HCT116 (cell line): ENCODE measurements at regions not wholly inside any gene's neighbourhood (a gene's known extent, or its start where the extent isn't known, plus 50 kb on each side); places are given as distances from the start of the nearest gene placed in this dataset.

ENCODE experiments used
- ATAC-seq: fragments of 200-7000 bp; cut with Tn5 transposase; 2 replicates; pipeline ENCODE4 v1.9.1; 2020; ENCODE audit warnings: mild to moderate bottlenecking, moderate library complexity
- BruUV-seq: library from RNA; stranded (reverse); fragments of 400-500 nt; replicated peaks from 2 replicates; lab custom pipeline; 2021; lab: Mats Ljungman, UMichigan
- CTCF ChIA-PET: fragments of 300-600 bp; sonication (Branson Sonifier 250); formaldehyde crosslinking; loops from one replicate; lab custom pipeline; 2021; ENCODE audit warnings: antibody characterized with exemption; lab: Charles Lee
- POLR2A ChIA-PET: fragments of 300-600, 350-600 bp; sonication (Branson Sonifier 250); formaldehyde crosslinking; loops from one replicate; lab custom pipeline; 2021; ENCODE audit warnings: antibody characterized with exemption; lab: Charles Lee
- RAD21 ChIA-PET, 2 experiments: fragments of 300-600 bp; sonication (Branson Sonifier 250); formaldehyde crosslinking; loops; one replicate each; lab custom pipeline; 2023; ENCODE audit warnings: low total read pairs in 2 of 2; ENCODE audit not compliant: uncharacterized antibody in 2 of 2, unreplicated experiment in 2 of 2, low non-redundant PET in 1 of 2; lab: Charles Lee
- DNase-seq: peaks from one replicate; pipeline ENCODE4 v3.0.0-alpha.2; 2010; ENCODE audit warnings: low read depth, low spot score
- H2AFZ ChIP-seq: fragments of 200-600 bp; shearing (Covaris generic), sonication (generic); 2 replicates; pipeline ENCODE4 v1.6.1; 2017; ENCODE audit warnings: low read depth, mixed run types, mixed read lengths, antibody characterized with exemption, low read length; ENCODE audit not compliant: poor library complexity, severe bottlenecking
- H3K27ac ChIP-seq: 2 replicates; pipeline ENCODE4 v1.5.1; 2012; ENCODE audit warnings: low read depth, low read length
- H3K27me3 ChIP-seq: fragments of 200-600 bp; sonication (generic); 2 replicates; pipeline ENCODE4 v1.6.1; 2016; ENCODE audit warnings: mixed run types, low read length, mixed read lengths; ENCODE audit not compliant: insufficient read depth
- H3K36me3 ChIP-seq, 2 experiments: fragments of 200-500 bp in 1 of 2; fragments of 200-600 bp in 1 of 2; sonication (Bioruptor generic) in 1 of 2; sonication (generic) in 1 of 2; 2 replicates each; pipeline versions ENCODE4 v1.5.1 to v1.6.1; 2014 to 2016; ENCODE audit warnings: low read length in 2 of 2, inconsistent platforms in 1 of 2, mixed read lengths in 1 of 2, mixed run types in 1 of 2; ENCODE audit not compliant: insufficient read depth in 2 of 2, control insufficient read depth in 1 of 2
- H3K4me1 ChIP-seq, 2 experiments: fragments of 200-600 bp in 1 of 2; sonication (generic) in 1 of 2; 2 replicates each; pipeline versions ENCODE4 v1.5.1 to v1.6.1; 2012 to 2017; ENCODE audit warnings: low read length in 2 of 2, inconsistent platforms in 1 of 2, mild to moderate bottlenecking in 1 of 2, mixed read lengths in 1 of 2, mixed run types in 1 of 2, moderate library complexity in 1 of 2; ENCODE audit not compliant: insufficient read depth in 2 of 2, control insufficient read depth in 1 of 2
- H3K4me2 ChIP-seq: fragments of 200-600 bp; sonication (generic); 2 replicates; pipeline ENCODE4 v1.6.1; 2017; ENCODE audit warnings: mixed run types, low read length, mixed read lengths
- H3K4me3 ChIP-seq, 2 experiments: fragments of 200-600 bp in 1 of 2; sonication (generic) in 1 of 2; replicated peaks in 1 of 2; 2 replicates each; pipeline ENCODE4 v1.5.1; 2011 to 2016; ENCODE audit warnings: low read length in 2 of 2, control low read depth in 1 of 2, low read depth in 1 of 2, mild to moderate bottlenecking in 1 of 2, mixed read lengths in 1 of 2, mixed run types in 1 of 2
- H3K79me2 ChIP-seq: fragments of 200-600 bp; sonication (generic); 2 replicates; pipeline ENCODE4 v1.6.1; 2017; ENCODE audit warnings: mild to moderate bottlenecking, mixed run types, low read length, moderate library complexity, mixed read lengths; ENCODE audit not compliant: insufficient read depth
- H3K9ac ChIP-seq: fragments of 200-600 bp; sonication (generic); 2 replicates; pipeline ENCODE4 v1.6.1; 2016; ENCODE audit warnings: low read length, mixed read lengths
- H3K9me2 ChIP-seq: fragments of 200-600 bp; sonication (generic), shearing (Covaris generic); 2 replicates; pipeline ENCODE4 v1.6.1; 2017; ENCODE audit warnings: mixed run types, mild to moderate bottlenecking, moderate library complexity; ENCODE audit not compliant: insufficient read depth
- H3K9me3 ChIP-seq, 2 experiments: fragments of 200-500 bp in 1 of 2; fragments of 200-600 bp in 1 of 2; sonication (Bioruptor generic) in 1 of 2; sonication (generic) in 1 of 2; 2 replicates each; pipeline ENCODE4 v1.6.1; 2014 to 2017; ENCODE audit warnings: low read length in 2 of 2, mixed read lengths in 2 of 2, inconsistent platforms in 1 of 2, low read depth in 1 of 2, mild to moderate bottlenecking in 1 of 2, mixed run types in 1 of 2, moderate library complexity in 1 of 2; ENCODE audit not compliant: control insufficient read depth in 1 of 2, insufficient read depth in 1 of 2
- H4K20me1 ChIP-seq: fragments of 200-600 bp; sonication (generic), shearing (Covaris generic); 2 replicates; pipeline ENCODE4 v1.6.1; 2017; ENCODE audit warnings: mixed run types, mild to moderate bottlenecking, moderate library complexity; ENCODE audit not compliant: insufficient read depth
- EGR1 ChIP-seq: IDR thresholded peaks from 2 replicates; pipeline ENCODE4 v1.6.1; 2012; ENCODE audit warnings: low read depth
- EZH2 ChIP-seq: fragments of 200-600 bp; sonication (generic); IDR thresholded peaks from 2 replicates; pipeline ENCODE4 v1.6.1; 2017; ENCODE audit warnings: antibody characterized with exemption, mixed run types
- POLR2A ChIP-seq: IDR thresholded peaks from 2 replicates; pipeline ENCODE4 v1.7.0; 2011; ENCODE audit warnings: borderline replicate concordance; ENCODE audit not compliant: insufficient read depth, insufficient read length; ENCODE audit errors: extremely low read depth
- SIN3A ChIP-seq: IDR thresholded peaks from 2 replicates; pipeline ENCODE4 v1.6.1; 2012; ENCODE audit warnings: low read depth
- SRF ChIP-seq: IDR thresholded peaks from 2 replicates; pipeline ENCODE4 v1.6.1; 2012; ENCODE audit warnings: low read depth
- TCF7L2 ChIP-seq: IDR thresholded peaks from 2 replicates; pipeline ENCODE4 v1.7.0; 2011; ENCODE audit warnings: borderline replicate concordance, inconsistent platforms; ENCODE audit not compliant: insufficient read depth, insufficient read length; ENCODE audit errors: extremely low read depth
- YY1 ChIP-seq: IDR thresholded peaks from 2 replicates; pipeline ENCODE4 v1.6.1; 2011; ENCODE audit warnings: low read length, low read depth, moderate library complexity, mild to moderate bottlenecking; ENCODE audit not compliant: insufficient replicate concordance; ENCODE audit errors: extremely low read depth
- ZFX ChIP-seq: fragments of 450-650 bp; IDR thresholded peaks from 2 replicates; pipeline ENCODE4 v1.6.1; 2017
- ZNF274 ChIP-seq: fragments of 200-500 bp; sonication (Bioruptor generic); IDR thresholded peaks from 2 replicates; pipeline ENCODE4 v1.6.1; 2014; ENCODE audit warnings: mild to moderate bottlenecking, low read depth, low read length, inconsistent platforms
- intact Hi-C: fragments of 100-400 bp; cut with micrococcal nuclease; formaldehyde crosslinking; loops from 2 replicates; pipeline ENCODE4 v1.10.0; 2022
- TF ChIP-seq, protein P1 (sequence below): IDR thresholded peaks from 2 replicates; pipeline ENCODE4 v1.6.1; 2011; ENCODE audit warnings: mild to moderate bottlenecking, low read length, moderate library complexity; ENCODE audit not compliant: insufficient replicate concordance; ENCODE audit errors: extremely low read depth

DNA sequence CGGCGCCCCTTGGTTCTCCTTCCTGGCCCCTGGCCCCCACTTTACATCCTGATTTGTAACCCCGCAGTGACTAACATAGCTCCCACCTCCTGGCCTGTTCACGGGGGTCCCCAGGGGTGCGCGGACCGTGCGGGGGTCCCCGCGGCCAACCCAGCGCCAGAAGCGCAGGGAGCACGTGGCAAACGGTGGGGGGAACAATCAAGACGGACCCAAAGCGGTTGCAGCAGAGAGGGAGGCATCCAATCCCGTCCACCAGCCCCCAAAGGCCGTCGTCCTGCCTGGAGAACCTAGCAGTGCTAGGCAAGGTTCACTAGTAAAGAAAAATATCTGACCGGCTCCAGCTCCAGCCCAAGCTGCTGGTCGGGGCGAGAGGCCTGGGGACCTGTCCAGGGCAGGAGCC, 201.5 kb downstream of the AUH start:
- Histone ChIP-seq H3K4me3 (no peak overlapping the region), H3K79me2 (no peaks in the 10 kb centered on the region), H3K9ac (no peak overlapping the region), H2AFZ (no peak overlapping the region), H4K20me1 (no peaks in the 10 kb centered on the region), H3K27me3 (no peaks in the 10 kb centered on the region), H3K9me2 (no peaks in the 10 kb centered on the region), H3K9me3 (no peaks in the 10 kb centered on the region; a peak in 1 of 4 replicates), H3K4me1 (peaks cover 13 to 37% of the 10 kb centered on the region in 2 experiments), H3K4me2 (no peak overlapping the region), H3K36me3 (no peaks in the 10 kb centered on the region), H3K27ac (no peak overlapping the region)
- BruUV-seq = no TSS peak
- TF ChIP-seq SRF (no peak), POLR2A (no peak), EGR1 (no peak)
- POLR2A ChIA-PET = no interaction called here
- ATAC-seq = no peak
- RAD21 ChIA-PET = no interaction called here
- DNase-seq = no peak
- CTCF ChIA-PET = no interaction called here
- intact Hi-C loops = no loop called here

DNA sequence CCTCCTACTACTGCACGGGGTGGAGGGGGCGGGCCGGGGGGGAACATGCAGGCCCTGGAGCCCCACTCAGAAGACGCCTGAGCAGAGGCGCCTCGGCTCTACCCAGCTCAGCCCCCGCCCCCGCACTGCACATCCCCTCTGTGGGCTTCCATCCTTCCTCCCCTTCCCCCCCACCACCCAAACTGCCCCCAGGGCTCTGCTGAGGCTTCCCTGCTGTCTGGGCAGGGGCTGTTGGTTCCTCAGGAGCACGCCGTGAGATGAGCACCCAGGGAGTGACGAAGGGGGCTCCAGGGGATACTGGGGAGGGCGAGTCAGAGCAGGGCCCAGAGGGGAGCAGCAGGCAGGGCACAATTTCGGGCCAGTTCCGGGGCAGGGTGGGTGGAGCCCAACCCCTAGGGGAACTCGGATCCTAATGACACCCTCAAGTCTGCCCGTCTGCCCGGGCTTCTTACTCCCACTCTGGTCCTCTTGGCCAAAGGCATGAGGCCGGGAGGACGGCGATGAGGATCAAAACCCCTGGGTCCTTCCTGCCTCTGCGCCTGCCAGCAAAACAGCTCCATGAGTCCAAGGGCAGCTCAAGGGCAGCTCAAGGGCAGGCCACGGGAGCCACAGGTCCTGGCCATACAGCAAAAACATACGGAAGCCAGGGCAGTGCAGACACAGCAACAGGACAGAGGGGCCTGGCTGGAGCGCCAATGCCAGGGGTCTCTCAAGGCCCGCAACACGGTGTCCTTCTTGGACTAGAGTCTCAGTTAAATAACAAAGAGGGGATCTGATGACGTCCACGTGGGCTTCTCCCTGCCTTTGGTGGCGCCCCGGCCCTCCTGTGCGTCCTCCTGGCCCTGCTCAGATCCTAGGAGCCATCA, 200.9 kb downstream of the AUH start:
- no peaks in the 10 kb centered on the region for H3K36me3 ChIP-seq
- ChIA-PET CTCF (no interaction called here), POLR2A (no interaction called here), RAD21 (no interaction called here)
- H3K27me3 ChIP-seq = no peaks in the 10 kb centered on the region
- H3K79me2 ChIP-seq = no peaks in the 10 kb centered on the region
- DNase-seq (no peak), ATAC-seq (no peak)
- no TSS peak for BruUV-seq
- no peak overlapping the region for H3K4me2 ChIP-seq
- intact Hi-C loops = no loop called here
- no peak overlapping the region for H3K9ac ChIP-seq
- H4K20me1 ChIP-seq = no peaks in the 10 kb centered on the region
- no peaks in the 10 kb centered on the region for H3K9me3 ChIP-seq
- no peak overlapping the region for H3K27ac ChIP-seq
- TF ChIP-seq ZNF274 (no peak), YY1 (no peak), TCF7L2 (no peak), SIN3A (no peak), EZH2 (no peak), ZFX (no peak)
- TF ChIP-seq, protein P1, sequence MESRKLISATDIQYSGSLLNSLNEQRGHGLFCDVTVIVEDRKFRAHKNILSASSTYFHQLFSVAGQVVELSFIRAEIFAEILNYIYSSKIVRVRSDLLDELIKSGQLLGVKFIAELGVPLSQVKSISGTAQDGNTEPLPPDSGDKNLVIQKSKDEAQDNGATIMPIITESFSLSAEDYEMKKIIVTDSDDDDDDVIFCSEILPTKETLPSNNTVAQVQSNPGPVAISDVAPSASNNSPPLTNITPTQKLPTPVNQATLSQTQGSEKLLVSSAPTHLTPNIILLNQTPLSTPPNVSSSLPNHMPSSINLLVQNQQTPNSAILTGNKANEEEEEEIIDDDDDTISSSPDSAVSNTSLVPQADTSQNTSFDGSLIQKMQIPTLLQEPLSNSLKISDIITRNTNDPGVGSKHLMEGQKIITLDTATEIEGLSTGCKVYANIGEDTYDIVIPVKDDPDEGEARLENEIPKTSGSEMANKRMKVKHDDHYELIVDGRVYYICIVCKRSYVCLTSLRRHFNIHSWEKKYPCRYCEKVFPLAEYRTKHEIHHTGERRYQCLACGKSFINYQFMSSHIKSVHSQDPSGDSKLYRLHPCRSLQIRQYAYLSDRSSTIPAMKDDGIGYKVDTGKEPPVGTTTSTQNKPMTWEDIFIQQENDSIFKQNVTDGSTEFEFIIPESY = no peak
- peaks cover 16 to 39% of the 10 kb centered on the region in 2 experiments for H3K4me1 ChIP-seq
- H2AFZ ChIP-seq = no peak overlapping the region
- H3K9me2 ChIP-seq = no peaks in the 10 kb centered on the region
- H3K4me3 ChIP-seq = no peak overlapping the region
